ENCODE measurements at regions not wholly inside any gene's neighbourhood (a gene's known extent, or its start where the extent isn't known, plus 50 kb on each side); places are given as distances from the start of the nearest gene placed in this dataset.

DNA sequence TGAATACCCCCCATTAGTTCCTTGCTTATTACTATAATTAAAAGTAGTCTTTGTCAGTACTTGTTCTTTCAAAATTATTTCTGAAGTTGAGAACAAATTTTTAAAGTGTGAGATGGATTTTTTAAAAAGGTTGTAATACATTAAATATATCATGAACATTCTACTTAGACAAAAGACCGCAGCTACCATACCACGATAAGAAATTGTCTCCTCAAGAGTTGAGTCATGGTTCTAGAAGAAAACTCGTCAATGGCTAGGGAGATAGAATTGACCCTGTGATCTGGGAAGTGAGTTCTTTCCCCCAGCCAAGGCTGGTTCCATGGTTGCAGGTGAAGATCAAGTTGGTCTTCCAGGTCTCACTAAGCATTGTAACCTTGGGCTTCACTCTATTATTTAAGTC is 67.8 kb upstream of the ACYP2 start:
- no peak for TF ChIP-seq POLR2A (IDR thresholded peaks at IDR 0.05)
- TF ChIP-seq, protein P1, sequence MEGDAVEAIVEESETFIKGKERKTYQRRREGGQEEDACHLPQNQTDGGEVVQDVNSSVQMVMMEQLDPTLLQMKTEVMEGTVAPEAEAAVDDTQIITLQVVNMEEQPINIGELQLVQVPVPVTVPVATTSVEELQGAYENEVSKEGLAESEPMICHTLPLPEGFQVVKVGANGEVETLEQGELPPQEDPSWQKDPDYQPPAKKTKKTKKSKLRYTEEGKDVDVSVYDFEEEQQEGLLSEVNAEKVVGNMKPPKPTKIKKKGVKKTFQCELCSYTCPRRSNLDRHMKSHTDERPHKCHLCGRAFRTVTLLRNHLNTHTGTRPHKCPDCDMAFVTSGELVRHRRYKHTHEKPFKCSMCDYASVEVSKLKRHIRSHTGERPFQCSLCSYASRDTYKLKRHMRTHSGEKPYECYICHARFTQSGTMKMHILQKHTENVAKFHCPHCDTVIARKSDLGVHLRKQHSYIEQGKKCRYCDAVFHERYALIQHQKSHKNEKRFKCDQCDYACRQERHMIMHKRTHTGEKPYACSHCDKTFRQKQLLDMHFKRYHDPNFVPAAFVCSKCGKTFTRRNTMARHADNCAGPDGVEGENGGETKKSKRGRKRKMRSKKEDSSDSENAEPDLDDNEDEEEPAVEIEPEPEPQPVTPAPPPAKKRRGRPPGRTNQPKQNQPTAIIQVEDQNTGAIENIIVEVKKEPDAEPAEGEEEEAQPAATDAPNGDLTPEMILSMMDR (IDR thresholded peaks at IDR 0.05), result no peak
- no peak for DNase-seq
- WGBS, 2 donors, result 79 to 86% methylated on average over 3 of the region's 3 CpGs
- no peak overlapping the region for H3K4me3 ChIP-seq (replicated peaks in 1 of 3)
- H3K36me3 ChIP-seq, result no peaks in the 10 kb centered on the region
- no peaks in the 10 kb centered on the region for H3K27me3 ChIP-seq
- intact Hi-C loops (cut with DNase I), result no loop called here
- no peaks in the 10 kb centered on the region for H3K9me3 ChIP-seq
- no peak overlapping the region for H3K27ac ChIP-seq
- H3K4me1 ChIP-seq, result peaks cover 12 to 24% of the 10 kb centered on the region in 2 donors

DNA sequence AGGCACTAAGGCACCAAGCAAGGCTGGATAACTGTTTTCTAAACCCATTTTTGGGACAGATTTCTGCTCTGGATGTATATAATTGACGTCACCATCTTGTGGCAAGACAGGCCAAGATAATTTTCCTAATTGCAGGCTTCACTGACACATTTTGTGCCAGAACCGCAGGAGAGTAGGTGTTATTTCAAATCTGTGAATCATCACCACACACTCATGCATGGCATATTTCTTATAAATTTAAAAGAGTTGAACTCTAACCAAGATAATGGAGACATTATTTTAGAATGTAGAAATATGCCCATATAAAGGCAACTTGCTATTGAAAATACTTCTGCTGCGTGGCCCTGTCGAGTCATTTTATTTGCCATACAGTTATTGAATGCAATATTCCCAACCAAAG is 68.3 kb upstream of the ACYP2 start:
- no peaks in the 10 kb centered on the region for H3K27me3 ChIP-seq
- peaks cover 12 to 24% of the 10 kb centered on the region in 2 donors for H3K4me1 ChIP-seq
- H3K9me3 ChIP-seq, result no peaks in the 10 kb centered on the region
- no peaks in the 10 kb centered on the region for H3K36me3 ChIP-seq
- TF ChIP-seq, protein P1 (IDR thresholded peaks at IDR 0.05), result no peak
- TF ChIP-seq POLR2A (IDR thresholded peaks at IDR 0.05), result no peak
- whole genome bisulfite sequencing, 2 donors, result 92 to 98% methylated on average over 4 of the region's 4 CpGs
- no peak overlapping the region for H3K4me3 ChIP-seq (replicated peaks in 1 of 3)
- no peak overlapping the region for H3K27ac ChIP-seq
- DNase-seq, result no peak
- intact Hi-C loops (cut with DNase I), result no loop called here

DNA sequence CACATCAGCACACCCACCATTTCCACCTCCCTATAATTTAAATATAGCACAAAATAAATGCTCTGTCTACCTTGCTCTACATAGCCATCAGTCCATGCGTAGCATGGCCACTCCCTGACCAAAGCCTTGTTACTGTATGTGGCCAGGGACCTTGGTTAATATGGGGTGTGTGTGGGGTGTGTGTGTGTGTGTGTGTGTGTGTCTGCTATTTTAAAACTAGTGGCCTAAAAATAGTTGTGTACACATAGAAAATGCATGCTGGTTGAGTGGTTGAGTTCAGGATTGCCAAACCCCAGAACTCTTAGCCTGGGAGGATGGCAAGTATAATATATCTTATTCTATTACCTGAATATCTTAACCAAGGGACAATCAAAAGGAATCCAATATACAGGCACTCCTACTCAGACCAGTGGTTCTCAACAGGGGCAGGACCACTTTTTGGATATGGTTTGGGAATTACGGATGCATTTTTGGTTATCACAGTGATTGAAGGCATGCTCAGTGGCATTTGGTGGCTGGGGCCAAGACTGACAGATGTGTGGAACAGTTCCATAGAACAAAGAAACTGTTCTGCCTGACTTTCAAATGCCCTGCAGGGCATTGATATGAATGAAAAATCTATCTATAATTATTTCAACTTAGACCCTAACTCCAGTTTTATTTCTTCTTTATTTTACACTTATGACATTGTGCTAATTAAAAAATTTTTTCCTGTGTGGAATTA is 72.3 kb upstream of the PSME4 start:
- H3K36me3 ChIP-seq, result no peaks in the 10 kb centered on the region
- WGBS, 2 donors, result 86 to 98% methylated on average over 2 of the region's 2 CpGs
- no peaks in the 10 kb centered on the region for H3K27me3 ChIP-seq
- H3K4me1 ChIP-seq, result peaks cover 0 to 11% of the 10 kb centered on the region in 2 donors
- H3K9me3 ChIP-seq, result no peaks in the 10 kb centered on the region
- no peak overlapping the region for H3K4me3 ChIP-seq (replicated peaks in 1 of 3)
- intact Hi-C loops (cut with DNase I), result no loop called here
- no peak for DNase-seq
- TF ChIP-seq, protein P1 (IDR thresholded peaks at IDR 0.05), result no peak
- TF ChIP-seq POLR2A (IDR thresholded peaks at IDR 0.05), result no peak
- no peak overlapping the region for H3K27ac ChIP-seq

DNA sequence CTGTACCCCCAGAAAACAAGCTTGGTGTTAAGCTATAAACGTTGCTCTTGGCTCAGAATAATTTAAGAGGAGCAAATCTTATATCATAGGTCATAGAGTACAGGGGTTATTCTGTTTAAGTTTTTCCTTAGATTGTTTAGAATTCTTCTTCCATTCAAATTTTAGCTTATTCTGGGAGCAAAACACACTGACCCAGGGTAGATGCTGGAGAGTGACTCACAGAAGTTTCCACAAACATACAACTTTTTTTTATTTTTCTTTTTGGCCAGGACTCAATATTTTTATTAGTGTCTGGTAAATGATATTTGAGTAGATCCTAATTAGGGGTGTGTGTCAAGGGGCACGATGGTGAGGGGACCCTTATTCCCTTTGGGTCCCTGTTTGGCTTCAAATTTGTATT is 71.5 kb upstream of the PSME4 start:
- peaks cover 0 to 10% of the 10 kb centered on the region in 2 donors for H3K4me1 ChIP-seq
- no peaks in the 10 kb centered on the region for H3K36me3 ChIP-seq
- intact Hi-C loops (cut with DNase I), result no loop called here
- no peak for TF ChIP-seq POLR2A (IDR thresholded peaks at IDR 0.05)
- TF ChIP-seq, protein P1 (IDR thresholded peaks at IDR 0.05), result no peak
- H3K27ac ChIP-seq, result no peak overlapping the region
- 73 to 74% methylated on average over 2 of the region's 2 CpGs for WGBS, 2 donors
- H3K27me3 ChIP-seq, result no peaks in the 10 kb centered on the region
- no peaks in the 10 kb centered on the region for H3K9me3 ChIP-seq
- no peak overlapping the region for H3K4me3 ChIP-seq (replicated peaks in 1 of 3)
- DNase-seq, result no peak

DNA sequence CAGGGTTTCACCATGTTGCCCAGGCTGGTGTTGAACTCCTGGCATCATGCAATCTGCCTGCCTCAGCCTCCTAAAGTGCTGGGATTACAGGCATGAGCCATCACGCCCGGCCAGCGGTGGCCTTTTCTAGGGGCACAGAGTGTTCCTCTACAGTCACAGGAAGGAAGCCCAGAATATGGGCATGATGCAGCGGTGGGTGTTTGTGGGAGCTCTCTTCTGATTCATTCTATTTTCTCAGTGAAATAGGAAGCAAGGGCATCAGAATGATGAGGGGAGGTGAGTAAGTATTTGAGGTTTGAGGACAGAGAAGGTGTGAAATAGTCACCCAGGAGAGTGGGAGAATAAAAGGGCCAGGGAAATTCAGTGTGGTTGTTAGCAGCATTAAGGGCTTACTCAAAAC is 70.3 kb upstream of the PSME4 start:
- intact Hi-C loops (cut with DNase I), result no loop called here
- Histone ChIP-seq H3K27ac (no peak overlapping the region), H3K4me1 (peaks cover 0 to 10% of the 10 kb centered on the region in 2 donors), H3K27me3 (no peaks in the 10 kb centered on the region), H3K36me3 (no peaks in the 10 kb centered on the region), H3K9me3 (no peaks in the 10 kb centered on the region), H3K4me3 (replicated peaks in 1 of 3) (no peak overlapping the region)
- DNase-seq, result no peak
- 91 to 93% methylated on average over 4 of the region's 4 CpGs for WGBS, 2 donors
- TF ChIP-seq POLR2A (IDR thresholded peaks at IDR 0.05), result no peak
- TF ChIP-seq, protein P1 (IDR thresholded peaks at IDR 0.05), result no peak

All from thyroid gland (tissue), 4 donors.